PC-3 (cell line): ENCODE measurements at regions not wholly inside any gene's neighbourhood (a gene's known extent, or its start where the extent isn't known, plus 50 kb on each side); places are given as distances from the start of the nearest gene placed in this dataset.

Source experiments
- EZH2phosphoT487 ChIP-seq: fragments of 300-600 bp; sonication (generic); IDR thresholded peaks from 2 replicates; pipeline ENCODE4 v1.6.1; 2018; ENCODE audit warnings: mild to moderate bottlenecking, antibody characterized with exemption, low read length, borderline replicate concordance
- TF ChIP-seq, protein P1 (sequence below): fragments of 300-600 bp; sonication (generic); conservative IDR thresholded peaks from 2 replicates; pipeline ENCODE4 v1.5.1; 2017; ENCODE audit warnings: antibody characterized with exemption, low read depth, mild to moderate bottlenecking, low read length

DNA sequence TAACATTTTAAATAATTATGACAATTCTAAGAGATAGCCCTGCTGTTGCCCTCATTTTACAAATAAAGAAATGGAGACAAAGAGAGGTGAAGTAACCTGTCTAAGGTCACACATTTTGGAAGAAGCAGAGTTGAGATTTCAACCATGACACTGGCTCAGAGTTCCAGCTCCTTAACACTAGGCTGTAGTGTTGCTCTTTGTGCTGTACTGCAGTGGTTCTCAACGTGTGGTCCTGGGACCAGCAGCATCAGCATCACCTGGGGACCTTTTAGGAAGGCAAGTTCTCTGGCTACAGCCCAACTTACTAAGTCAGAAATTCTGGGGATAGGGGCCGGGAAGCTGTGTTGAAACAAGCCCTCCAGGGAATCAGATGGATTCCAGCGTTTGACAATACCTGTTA, 62.4 kb upstream of the FERMT1 start:
- TF ChIP-seq, protein P1, sequence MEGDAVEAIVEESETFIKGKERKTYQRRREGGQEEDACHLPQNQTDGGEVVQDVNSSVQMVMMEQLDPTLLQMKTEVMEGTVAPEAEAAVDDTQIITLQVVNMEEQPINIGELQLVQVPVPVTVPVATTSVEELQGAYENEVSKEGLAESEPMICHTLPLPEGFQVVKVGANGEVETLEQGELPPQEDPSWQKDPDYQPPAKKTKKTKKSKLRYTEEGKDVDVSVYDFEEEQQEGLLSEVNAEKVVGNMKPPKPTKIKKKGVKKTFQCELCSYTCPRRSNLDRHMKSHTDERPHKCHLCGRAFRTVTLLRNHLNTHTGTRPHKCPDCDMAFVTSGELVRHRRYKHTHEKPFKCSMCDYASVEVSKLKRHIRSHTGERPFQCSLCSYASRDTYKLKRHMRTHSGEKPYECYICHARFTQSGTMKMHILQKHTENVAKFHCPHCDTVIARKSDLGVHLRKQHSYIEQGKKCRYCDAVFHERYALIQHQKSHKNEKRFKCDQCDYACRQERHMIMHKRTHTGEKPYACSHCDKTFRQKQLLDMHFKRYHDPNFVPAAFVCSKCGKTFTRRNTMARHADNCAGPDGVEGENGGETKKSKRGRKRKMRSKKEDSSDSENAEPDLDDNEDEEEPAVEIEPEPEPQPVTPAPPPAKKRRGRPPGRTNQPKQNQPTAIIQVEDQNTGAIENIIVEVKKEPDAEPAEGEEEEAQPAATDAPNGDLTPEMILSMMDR = peak; percentile 47
- no peak for TF ChIP-seq EZH2phosphoT487
